ENCODE measurements at regions not wholly inside any gene's neighbourhood (a gene's known extent, or its start where the extent isn't known, plus 50 kb on each side); places are given as distances from the start of the nearest gene placed in this dataset.

DNA sequence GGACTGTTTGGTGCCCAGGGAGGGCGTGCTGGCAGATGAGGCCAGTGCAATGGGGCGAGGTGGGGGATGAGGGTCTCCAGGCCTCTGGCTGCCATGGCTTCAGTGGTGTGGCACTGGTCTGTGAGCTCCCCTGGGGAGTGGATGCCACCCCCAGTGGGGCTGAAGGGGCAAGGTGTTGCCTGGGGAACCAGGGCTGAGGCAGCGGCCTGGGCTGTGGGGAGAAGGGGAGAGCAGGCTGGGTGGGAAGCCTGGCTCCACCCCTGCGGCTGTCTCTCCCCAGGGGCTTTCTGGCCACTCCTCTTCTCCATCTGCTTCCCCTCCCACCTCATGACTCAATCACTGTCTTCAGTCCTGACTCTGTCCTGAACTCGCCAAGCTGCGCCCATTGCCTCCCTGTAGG lies 88.4 kb upstream of the TLE3 start:
- no peak for DNase-seq (ENCODE audit: extremely low read depth, low read depth)
- TF ChIP-seq, protein P1, sequence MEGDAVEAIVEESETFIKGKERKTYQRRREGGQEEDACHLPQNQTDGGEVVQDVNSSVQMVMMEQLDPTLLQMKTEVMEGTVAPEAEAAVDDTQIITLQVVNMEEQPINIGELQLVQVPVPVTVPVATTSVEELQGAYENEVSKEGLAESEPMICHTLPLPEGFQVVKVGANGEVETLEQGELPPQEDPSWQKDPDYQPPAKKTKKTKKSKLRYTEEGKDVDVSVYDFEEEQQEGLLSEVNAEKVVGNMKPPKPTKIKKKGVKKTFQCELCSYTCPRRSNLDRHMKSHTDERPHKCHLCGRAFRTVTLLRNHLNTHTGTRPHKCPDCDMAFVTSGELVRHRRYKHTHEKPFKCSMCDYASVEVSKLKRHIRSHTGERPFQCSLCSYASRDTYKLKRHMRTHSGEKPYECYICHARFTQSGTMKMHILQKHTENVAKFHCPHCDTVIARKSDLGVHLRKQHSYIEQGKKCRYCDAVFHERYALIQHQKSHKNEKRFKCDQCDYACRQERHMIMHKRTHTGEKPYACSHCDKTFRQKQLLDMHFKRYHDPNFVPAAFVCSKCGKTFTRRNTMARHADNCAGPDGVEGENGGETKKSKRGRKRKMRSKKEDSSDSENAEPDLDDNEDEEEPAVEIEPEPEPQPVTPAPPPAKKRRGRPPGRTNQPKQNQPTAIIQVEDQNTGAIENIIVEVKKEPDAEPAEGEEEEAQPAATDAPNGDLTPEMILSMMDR (IDR thresholded peaks at IDR 0.05; ENCODE audit: low read depth, low read length, missing control alignments) = no peak
- H3K4me3 ChIP-seq (replicated peaks; ENCODE audit: low read depth, low read length) = no peak overlapping the region

DNA sequence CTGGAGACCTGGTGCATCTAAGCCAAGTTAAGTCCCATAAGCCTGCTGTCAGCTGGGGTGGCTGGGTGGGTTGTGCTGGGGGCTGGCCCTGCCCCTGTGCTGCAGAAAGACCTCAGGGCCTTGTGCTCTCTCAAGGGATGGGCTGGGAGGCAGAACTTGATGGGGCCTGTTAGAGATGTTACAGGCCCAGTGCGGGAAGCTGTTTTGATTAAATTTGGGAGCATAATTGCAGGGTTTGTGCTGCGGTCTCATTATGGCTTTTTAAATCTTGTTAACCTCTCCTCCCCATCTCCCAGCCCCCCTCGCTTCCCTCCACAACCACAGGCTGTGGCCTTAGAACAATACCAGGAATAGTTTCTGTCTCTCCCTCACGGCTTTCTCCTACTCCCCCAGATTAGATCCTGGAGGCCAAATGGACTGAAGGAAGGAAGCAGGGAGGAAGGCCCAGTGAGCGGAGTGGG lies 87.6 kb upstream of the TLE3 start:
- no peak for DNase-seq (ENCODE audit: extremely low read depth, low read depth)
- no peak overlapping the region for H3K4me3 ChIP-seq (replicated peaks; ENCODE audit: low read depth, low read length)
- TF ChIP-seq, protein P1 (IDR thresholded peaks at IDR 0.05; ENCODE audit: low read depth, low read length, missing control alignments) = no peak

DNA sequence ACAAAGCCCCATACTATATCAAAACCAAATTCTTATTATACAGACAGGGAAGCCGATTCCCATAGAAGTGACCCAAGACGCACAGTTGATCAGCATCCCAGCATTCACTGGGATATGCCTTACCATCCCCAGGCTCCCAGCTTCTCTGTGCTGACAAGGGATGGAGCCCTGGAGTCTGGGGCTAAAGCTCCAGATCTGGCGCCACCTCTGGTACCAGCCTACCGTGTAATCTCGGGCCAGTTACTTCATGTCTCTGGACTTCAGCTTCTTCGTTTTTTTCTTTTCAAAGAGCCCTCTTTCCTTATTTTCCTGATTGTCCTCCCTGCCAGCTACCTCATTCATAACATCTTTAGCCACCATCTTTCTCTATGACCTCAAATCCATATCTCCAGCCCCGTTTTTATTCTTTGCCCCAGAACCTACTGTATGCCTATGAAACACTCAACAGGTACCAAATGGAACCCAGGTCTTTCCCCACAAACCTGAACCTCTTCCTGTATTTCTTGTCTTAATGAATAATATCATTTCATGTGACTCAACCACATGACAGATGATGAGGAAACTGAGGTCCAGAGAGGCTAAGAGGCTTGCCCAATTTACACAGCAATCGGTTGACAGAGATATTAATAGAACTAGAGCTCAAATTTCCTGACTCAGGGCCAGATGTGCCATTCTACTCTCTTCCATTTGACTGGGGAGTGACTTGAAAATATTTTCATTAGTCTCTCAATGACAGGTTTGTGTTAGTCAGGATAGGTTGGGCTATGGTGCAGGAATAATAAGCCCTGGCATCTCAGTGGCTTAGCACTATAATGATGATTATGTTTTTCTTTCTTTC lies 85.4 kb upstream of the TLE3 start:
- H3K4me3 ChIP-seq (replicated peaks; ENCODE audit: low read depth, low read length) = no peak overlapping the region
- TF ChIP-seq, protein P1 (IDR thresholded peaks at IDR 0.05; ENCODE audit: low read depth, low read length, missing control alignments) = no peak
- DNase-seq (ENCODE audit: extremely low read depth, low read depth) = no peak

DNA sequence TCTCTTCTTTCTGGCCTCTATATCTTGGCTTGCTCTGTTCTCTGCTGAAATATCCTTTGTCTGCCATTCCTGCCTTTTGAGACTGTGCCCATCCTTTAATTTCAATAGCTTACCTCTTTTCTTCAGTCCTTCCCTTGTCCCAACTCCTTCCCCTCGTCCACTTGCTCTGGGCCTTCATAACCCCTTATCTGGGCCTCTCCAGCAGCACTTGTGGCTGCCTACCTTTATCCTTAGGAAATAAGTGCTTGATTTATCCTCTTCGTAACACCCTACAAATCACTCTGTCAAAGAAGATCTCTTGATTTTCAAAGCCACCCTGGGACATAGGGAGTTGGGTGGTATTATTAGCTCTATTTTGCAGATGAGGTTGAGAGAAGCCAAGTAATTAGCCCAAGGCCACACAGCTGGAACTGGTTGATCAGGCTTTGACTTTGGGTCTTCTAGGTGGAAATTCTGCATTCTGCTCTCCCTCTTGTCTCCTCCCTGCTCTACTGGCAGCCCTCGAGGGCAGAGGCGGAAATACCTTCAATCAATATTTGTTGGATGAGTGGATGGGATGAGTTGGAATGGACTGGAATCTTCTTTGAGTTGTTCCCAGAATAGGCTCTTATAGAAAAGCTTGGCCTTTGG lies 84.0 kb upstream of the TLE3 start:
- DNase-seq (ENCODE audit: extremely low read depth, low read depth) = no peak
- no peak overlapping the region for H3K4me3 ChIP-seq (replicated peaks; ENCODE audit: low read depth, low read length)
- TF ChIP-seq, protein P1 (IDR thresholded peaks at IDR 0.05; ENCODE audit: low read depth, low read length, missing control alignments) = no peak

DNA sequence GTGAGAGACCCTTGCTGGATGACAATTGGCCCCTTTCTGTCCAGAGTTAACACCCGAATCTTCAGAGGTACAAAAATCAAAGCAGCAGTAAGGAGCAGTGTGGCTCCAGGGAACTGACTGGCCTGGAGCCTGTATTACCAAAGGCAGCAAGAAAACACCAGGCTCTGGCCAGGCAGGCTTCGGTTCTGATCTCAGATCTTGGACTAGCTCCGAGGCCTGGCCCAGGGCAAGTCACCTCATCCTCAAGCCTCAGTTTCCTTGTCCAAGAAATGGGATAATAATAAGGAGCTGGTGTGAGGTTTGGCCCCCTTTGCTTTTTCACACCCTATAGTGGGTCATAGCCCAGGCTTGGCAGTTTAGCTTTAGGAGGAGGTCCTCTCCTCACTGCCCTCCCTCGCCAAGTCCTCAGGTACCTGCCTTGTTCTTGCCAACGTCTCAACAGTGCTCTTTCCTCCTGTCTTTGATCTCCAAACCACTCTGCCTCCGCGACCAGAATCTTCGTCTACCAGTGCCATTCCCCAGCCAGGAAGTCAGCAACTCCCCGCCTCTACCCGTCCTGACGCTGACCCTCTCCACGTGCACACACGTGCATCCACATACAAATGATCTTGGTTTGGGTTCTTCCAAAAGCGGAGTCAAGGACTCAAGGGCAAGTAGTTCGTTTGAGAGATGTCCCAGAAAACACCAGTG lies 82.6 kb upstream of the TLE3 start:
- no peak overlapping the region for H3K4me3 ChIP-seq (replicated peaks; ENCODE audit: low read depth, low read length)
- no peak for DNase-seq (ENCODE audit: extremely low read depth, low read depth)
- TF ChIP-seq, protein P1 (IDR thresholded peaks at IDR 0.05; ENCODE audit: low read depth, low read length, missing control alignments) = no peak

DNA sequence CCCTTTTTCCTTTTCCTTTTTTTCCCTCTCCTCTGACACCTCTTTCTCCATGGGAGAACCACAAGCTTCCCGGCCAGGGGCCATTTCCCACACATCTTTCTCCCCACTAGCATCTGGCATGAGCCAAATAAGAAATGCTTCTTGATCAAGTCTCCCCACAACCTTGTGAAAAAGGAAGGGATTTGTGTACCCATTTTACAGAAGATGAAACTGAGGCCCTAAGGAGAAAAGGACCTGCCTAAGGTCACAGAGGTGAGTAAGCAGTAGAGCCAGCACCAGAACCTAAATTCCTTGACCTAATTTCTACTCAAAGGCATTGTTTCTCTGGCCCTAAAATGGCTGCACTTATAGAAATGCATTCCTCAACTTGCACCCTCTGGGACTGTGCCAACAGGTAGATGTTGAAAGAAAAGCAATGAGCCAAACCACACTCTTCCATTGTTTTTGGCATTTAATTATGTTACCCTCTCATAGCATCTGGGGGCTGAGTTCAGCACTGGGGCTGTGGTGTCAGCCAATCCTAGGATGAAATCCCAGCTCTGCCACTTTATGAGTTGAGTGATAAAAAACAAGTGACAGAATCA lies 81.7 kb upstream of the TLE3 start:
- no peak overlapping the region for H3K4me3 ChIP-seq (replicated peaks; ENCODE audit: low read depth, low read length)
- TF ChIP-seq, protein P1 (IDR thresholded peaks at IDR 0.05; ENCODE audit: low read depth, low read length, missing control alignments) = no peak
- no peak for DNase-seq (ENCODE audit: extremely low read depth, low read depth)
